Stimulated activated CD8-positive, alpha-beta memory T cell treated with anti-CD3 and anti-CD28 coated beads, Interleukin-7, amount 100 ng/mL, for 24 hours (primary cell): ENCODE measurements at regions not wholly inside any gene's neighbourhood (a gene's known extent, or its start where the extent isn't known, plus 50 kb on each side); places are given as distances from the start of the nearest gene placed in this dataset.
"Not testable (repeated sequence)": the region's sequence is repeated elsewhere in the genome, so short reads cannot be mapped to it uniquely, and the experiment has no call there.

Source experiments
- DNase-seq: peaks from one replicate; pipeline ENCODE4 v3.0.0-alpha.2; 2020; ENCODE audit warnings: low read depth

- not testable (repeated sequence) for DNase-seq
These were observed 84.2 kb upstream of the ADORA2B start for GRCh38 chr17:15860774-15861173.

DNA sequence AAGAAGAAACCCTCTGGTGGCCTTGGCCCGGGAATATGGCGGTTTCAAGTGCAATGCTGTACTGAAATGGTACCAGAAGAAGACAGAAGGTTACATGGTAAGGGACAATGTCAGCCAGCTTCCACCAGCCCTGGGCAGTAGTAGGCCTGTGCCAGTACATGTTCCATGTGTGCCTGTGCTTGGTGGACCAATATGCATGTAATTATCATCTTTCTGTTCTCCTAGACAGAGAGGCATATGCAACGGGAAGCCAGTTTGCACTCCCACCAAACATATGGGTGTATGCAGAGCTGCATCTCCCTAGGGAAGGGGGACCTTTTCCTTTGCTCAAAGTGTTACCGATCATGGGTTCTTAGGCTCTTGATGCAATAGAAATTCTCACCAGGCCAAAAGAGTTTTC, 80.9 kb upstream of the ADORA2B start:
- not testable (repeated sequence) for DNase-seq

- not testable (repeated sequence) for DNase-seq
These were observed 80.5 kb upstream of the ADORA2B start for GRCh38 chr17:15864472-15864871.

DNA sequence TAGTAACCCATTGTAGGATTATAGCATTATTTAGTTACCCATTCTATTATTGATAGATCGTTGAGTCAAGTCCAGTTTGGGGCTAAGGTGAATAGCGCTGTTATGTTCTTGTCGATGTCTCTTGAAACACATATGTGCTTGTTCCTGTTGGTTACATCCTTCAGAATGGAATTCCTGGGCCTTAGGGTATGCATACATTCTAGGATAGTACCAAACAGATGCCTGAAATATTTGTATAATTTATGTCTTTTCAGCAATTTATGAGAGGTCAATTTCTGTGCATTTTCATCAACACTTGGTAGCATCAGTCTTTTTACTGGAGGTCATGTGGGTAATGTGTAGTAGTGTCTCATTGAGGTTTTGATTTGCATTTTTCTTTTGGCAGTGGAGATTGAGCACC, 78.9 kb upstream of the ADORA2B start:
- DNase-seq = not testable (repeated sequence)

GRCh38 chr17:15867331-15867730, 77.6 kb upstream of the ADORA2B start:
- not testable (repeated sequence) for DNase-seq

GRCh38 chr17:15869868-15870267, 75.1 kb upstream of the ADORA2B start:
- DNase-seq = not testable (repeated sequence)

- not testable (repeated sequence) for DNase-seq
These were observed 72.3 kb upstream of the ADORA2B start for GRCh38 chr17:15872677-15873076.

DNA sequence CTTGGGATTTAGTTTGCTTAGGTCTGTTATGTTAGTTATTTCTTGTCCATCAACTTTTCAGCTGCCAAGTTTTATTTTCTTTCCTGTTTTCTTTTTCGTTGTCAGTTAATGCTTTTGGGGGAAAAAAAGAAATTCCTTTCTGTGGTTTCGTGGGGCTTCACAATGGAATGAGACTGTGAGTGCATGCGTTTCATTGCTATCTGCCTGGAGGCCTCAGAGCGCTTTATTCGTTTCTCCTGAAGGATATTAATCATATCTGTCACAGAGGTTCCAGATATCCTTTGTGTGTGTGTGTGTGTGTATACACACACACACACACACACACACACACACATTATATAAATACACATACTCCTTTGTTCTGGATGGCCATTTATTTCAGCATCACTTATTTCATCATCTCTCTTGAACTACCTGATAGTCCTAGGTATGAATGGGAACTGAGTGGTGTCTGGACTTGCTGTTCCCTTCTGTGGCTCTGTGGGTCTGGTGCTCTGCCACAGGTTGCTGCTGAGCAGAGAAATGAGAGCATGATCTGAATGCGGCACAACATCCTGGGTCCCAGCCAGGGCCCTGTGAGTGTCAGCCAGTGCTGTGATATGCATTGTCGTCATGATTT, 66.9 kb upstream of the ADORA2B start:
- DNase-seq = not testable (repeated sequence)

DNA sequence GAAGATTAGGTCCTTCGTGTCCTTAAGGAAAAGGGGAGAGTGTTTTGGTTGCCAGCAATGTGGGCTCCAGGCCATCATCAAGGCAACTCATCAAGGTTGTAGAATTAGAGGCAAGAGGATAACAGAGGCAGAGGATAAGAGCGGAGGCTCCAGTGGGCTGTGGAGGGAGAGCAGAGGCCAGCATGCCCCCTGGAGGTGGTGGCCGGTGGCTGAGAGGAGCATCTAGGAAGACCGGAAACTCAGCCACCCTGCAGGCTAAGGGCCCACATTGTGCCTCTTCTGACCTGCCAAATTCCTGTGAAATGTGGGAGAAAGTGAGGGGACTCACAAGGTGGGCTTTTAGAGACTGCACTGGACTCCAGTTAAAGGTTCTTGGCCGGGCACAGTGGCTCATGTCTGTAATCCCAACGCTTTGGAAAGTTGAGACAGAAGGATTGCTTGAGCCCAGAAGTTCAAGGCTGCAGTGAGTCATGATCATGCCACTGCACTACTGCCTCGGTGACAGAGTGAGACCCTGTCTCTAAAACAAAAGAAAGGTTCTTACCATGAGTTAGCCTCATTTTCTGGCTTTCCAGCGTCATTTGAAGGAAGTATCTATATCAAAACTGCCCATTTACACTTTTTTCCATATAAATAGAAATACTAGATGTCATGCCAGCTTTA, 62.7 kb upstream of the ADORA2B start:
- DNase-seq = no peak

DNA sequence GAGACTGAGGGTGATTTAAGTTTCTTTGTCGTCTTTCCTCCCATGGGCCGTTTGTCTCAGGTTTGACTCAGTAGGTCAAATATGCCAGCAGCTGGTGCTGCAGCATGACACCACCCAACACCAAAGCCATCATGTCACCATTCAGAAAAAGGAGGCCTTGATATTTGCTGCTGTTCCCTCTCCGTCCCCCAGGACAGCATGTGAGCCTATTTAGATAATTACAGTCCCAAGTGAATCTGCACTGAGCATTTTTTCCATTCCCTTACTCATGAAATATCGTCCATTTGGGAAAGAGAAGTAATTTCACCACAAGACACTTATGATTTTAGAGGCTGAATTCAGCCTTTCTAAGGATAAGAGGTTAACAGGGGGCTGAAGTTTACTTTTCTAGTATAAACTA, 62.2 kb upstream of the ADORA2B start:
- no peak for DNase-seq

GRCh38 chr17:15883617-15884111, 61.3 kb upstream of the ADORA2B start:
- DNase-seq = no peak

GRCh38 chr17:15884731-15885130, 60.2 kb upstream of the ADORA2B start:
- DNase-seq = no peak

DNA sequence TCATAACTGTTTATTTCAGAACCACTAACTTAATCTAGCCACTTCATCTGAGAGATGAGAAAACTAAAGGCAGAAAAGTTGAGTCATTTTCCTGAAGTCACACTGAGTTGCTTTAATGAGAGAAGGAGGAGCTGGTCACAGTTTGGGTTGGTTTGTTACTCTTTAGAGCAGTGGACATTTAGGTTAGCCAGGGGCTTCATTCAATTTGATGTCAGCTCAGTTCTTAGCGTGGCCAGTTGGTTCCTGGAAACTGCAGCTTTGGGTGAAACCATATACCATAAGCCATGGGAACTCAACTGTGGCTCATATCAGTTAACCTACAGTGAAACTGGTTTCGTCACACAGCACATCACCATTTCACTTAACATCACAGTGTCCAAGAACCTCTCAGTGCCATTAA, 59.2 kb upstream of the ADORA2B start:
- DNase-seq = no peak

DNA sequence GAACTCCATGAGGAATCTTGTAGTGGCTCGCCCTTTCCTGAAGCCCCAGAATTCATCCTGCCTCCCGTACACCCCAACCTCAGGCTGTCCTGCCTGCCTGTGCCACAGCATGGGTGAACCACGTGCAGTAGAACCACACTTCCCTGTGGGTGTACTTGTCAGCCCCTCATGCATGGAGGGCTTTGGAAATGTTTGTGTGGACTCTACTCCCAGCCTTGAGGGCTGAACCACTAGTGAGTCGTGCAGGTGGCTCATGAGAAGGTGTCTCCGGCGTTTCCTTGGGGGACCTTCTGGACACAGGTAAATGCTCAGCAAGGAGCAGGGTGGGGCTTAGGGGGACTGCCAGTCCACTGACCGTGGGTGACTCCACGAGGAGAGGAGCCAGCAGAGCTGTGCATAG, 58.7 kb upstream of the ADORA2B start:
- no peak for DNase-seq

DNA sequence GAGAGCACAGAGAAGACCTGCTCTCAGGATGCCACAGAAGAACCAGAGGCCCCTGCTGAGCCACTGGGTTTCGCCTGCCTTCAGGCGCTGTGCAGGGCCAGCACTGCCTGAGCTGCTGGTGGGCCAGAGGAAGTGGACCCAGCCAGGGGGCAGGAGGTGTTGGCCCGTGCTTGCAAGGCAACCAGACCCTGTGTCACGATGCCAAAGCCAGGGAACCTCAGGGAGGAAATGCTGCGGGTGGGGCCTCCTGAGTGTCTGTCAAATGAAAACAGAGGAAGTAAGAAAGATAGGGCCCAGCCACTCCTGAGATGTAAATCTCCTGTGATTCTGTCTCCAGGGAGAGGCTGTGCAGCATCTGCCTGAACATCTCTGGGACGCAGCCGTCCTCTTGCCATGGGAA, 58.1 kb upstream of the ADORA2B start:
- DNase-seq = no peak

DNA sequence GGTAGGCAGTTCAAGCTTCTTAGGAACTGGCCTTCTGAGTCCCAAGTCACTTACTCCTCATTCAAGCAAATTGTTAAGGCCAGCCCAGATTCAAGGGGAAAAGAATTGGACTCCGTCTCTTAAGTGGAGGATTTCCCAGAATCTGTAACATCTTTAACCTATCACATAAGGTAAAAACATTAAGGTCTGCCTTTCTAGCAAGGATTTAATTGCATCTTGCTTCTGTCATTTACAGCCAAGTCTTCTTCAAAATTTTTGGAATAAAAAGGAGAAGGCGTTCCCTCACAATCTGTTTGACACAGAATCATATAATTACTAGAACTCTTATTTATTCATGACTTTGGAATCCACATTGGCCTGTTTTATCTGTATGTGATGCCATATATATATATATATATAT, 56.5 kb upstream of the ADORA2B start:
- DNase-seq = no peak

GRCh38 chr17:15890279-15890892, 54.5 kb upstream of the ADORA2B start:
- DNase-seq = no peak

DNA sequence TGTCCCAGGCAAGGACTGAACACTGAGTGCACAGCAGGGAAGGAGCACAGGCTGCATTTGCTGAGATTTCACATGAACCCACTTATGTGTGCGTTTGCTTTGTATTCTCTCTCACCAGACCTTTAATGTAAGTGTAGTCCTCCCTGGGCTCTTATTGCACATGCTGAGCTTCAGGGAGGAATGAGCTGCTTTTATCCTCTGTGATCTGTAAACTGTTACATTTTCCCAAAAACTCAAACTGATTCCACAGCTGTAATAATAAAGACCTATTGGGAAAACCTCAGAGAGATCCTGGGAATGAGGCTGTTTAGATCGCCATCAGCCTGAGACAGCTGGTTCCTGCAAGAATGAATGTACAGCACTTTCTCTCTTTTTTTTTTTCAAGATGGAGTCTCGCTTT, 53.6 kb upstream of the ADORA2B start:
- no peak for DNase-seq

DNA sequence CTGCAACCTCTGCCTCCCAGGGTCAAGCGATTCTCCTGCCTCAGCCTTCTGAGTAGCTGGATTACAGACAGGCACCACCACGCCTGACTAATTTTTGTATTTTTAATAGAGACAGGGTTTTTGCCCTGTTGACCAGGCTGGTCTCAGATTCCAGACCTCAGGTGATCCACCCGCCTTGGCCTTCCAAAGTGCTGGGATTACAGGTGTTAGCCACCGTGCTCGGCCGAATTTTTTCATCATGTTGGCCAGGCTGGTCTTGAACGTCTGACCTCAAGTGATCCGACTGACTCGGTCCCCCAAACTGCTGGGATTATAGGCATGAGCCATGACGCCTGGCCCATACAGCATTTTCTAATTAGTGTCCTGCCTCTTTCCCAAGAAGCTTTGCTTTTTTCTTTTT, 52.7 kb upstream of the ADORA2B start:
- DNase-seq = no peak

- no peak for DNase-seq
These were observed 51.9 kb upstream of the ADORA2B start for GRCh38 chr17:15892731-15893657.

GRCh38 chr17:15893658-15894024, 51.3 kb upstream of the ADORA2B start:
- no peak for DNase-seq

DNA sequence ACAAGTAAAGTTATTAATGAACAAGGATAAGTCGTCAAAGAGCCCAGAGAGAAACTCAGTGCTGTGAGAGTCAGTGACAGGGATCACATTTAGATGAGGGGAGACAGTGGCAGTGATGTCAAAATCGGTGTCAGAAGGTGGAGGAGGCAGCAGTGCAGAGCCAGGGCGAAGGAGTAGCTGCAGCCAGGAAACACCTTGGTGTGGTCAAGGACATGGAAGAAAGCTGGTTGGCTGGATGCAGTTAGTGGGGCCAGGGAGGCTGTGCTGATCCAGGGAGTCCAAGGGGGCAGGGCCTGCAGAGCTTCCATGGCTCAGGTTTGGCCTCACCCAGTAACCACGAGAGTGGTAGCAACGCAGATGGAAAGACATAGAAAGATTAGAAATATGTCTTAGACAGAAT, 50.7 kb upstream of the ADORA2B start:
- DNase-seq = no peak
